ENCODE measurements at regions not wholly inside any gene's neighbourhood (a gene's known extent, or its start where the extent isn't known, plus 50 kb on each side); places are given as distances from the start of the nearest gene placed in this dataset.
A peak's percentile ranks its signal among the peaks of the same experiment; 100 is the strongest.

DNA sequence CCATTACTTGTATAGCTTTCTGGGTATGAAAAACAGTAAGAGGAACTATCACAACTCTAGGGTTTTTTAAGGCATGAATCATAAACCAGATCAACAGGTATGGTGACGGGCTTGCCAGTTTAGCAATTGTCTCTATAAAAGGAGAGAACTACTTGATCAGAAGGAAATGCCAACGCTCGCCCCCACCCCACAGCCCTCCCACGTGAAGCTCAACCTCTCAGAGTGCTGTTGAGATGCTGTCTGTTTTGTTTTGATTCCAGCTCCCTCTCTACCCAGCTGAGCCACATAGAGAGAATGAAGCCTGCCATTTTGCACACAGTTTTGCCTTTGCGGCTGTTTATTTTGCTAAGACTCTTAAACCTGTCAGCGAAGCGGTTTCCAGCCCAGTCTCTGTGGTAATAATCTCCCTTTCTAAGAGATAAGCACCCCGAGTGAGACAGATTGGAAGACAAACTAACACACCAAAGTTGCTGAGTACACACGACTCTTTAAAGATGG is 257.9 kb upstream of the ANKRD55 start:
- no peak for DNase-seq
- Histone ChIP-seq H3K4me3 (no peak overlapping the region), H3K9me3 (no peaks in the 10 kb centered on the region), H3K27ac (no peak overlapping the region), H3K4me1 (no peaks in the 10 kb centered on the region), H3K27me3 (no peaks in the 10 kb centered on the region), H3K36me3 (no peaks in the 10 kb centered on the region)
- 56% methylated on average over 9 of the region's 9 CpGs for WGBS (ENCODE audit: insufficient coverage, low coverage, low lambda C conversion rate, missing lambda C conversion rate)
- TF ChIP-seq POLR2A (IDR thresholded peaks at IDR 0.05) = no peak
- TF ChIP-seq, protein P1, sequence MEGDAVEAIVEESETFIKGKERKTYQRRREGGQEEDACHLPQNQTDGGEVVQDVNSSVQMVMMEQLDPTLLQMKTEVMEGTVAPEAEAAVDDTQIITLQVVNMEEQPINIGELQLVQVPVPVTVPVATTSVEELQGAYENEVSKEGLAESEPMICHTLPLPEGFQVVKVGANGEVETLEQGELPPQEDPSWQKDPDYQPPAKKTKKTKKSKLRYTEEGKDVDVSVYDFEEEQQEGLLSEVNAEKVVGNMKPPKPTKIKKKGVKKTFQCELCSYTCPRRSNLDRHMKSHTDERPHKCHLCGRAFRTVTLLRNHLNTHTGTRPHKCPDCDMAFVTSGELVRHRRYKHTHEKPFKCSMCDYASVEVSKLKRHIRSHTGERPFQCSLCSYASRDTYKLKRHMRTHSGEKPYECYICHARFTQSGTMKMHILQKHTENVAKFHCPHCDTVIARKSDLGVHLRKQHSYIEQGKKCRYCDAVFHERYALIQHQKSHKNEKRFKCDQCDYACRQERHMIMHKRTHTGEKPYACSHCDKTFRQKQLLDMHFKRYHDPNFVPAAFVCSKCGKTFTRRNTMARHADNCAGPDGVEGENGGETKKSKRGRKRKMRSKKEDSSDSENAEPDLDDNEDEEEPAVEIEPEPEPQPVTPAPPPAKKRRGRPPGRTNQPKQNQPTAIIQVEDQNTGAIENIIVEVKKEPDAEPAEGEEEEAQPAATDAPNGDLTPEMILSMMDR (IDR thresholded peaks at IDR 0.05) = no peak
- intact Hi-C loops (cut with DNase I) = no loop called here
- ATAC-seq = no peak

DNA sequence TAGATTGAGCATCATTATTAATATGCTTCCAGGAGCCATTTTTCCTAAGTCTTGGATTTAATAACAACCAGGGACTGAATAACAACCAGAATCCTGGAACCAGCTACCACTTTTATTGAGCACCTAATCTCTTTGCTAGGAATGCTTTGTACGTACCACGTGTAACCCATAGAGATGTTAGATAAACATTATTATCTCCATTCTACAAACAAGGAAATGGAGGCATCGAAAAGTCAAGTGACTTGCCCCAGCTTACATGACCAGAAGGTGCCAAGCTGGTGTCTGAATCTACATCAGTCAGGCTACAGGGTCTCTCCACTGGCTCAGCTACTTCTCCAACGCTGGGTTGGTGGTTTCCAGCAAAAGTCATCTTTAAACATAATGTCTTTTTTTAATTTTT is 256.1 kb upstream of the ANKRD55 start:
- TF ChIP-seq, protein P1 (IDR thresholded peaks at IDR 0.05) = no peak
- TF ChIP-seq POLR2A (IDR thresholded peaks at IDR 0.05) = no peak
- Histone ChIP-seq H3K27ac (no peak overlapping the region), H3K36me3 (no peaks in the 10 kb centered on the region), H3K9me3 (no peaks in the 10 kb centered on the region), H3K4me1 (no peaks in the 10 kb centered on the region), H3K4me3 (no peak overlapping the region), H3K27me3 (no peaks in the 10 kb centered on the region)
- ATAC-seq = peak in 1 of 4 donors; percentile 41
- intact Hi-C loops (cut with DNase I) = no loop called here
- DNase-seq = no peak
- WGBS (ENCODE audit: insufficient coverage, low coverage, low lambda C conversion rate, missing lambda C conversion rate) = 32% methylated on average over 4 of the region's 4 CpGs

DNA sequence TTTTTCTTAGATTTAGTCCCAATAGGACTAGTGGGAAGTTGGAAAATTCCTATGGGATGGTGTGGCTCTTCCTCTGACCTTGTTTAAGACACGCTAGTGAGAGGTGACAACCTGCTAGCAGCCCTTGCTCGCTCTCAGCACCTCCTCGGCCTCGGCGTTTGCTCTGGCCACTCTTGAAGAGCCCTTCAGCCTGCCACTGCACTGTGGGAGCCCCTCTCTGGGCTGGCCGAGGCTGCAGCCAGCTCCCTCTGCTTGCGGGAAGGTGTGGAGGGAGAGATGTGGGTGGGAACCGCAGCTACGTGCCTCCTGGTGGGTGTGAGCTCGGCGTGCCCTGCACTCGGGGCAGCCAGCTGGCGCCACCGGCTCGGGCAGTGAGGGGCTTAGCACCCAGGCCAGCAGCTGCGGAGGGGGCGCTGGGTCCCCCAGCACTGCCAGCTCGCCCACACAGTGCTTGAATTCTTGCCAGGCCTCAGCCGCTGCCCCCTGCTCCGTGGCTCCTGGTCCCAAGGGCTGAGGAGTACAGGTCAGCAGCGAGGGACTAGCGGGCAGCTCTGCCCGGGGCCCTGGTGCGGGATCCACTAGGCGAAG is 254.5 kb upstream of the ANKRD55 start:
- TF ChIP-seq, protein P1 (IDR thresholded peaks at IDR 0.05) = no peak
- no peak for TF ChIP-seq POLR2A (IDR thresholded peaks at IDR 0.05)
- no peaks in the 10 kb centered on the region for H3K36me3 ChIP-seq
- no peaks in the 10 kb centered on the region for H3K9me3 ChIP-seq
- H3K4me1 ChIP-seq = no peaks in the 10 kb centered on the region
- DNase-seq = no peak
- H3K27me3 ChIP-seq = no peaks in the 10 kb centered on the region
- 100% methylated on average over 1 of the region's 25 CpGs for WGBS (ENCODE audit: insufficient coverage, low coverage, low lambda C conversion rate, missing lambda C conversion rate)
- no peak overlapping the region for H3K4me3 ChIP-seq
- ATAC-seq = no peak
- intact Hi-C loops (cut with DNase I) = no loop called here
- H3K27ac ChIP-seq = no peak overlapping the region

DNA sequence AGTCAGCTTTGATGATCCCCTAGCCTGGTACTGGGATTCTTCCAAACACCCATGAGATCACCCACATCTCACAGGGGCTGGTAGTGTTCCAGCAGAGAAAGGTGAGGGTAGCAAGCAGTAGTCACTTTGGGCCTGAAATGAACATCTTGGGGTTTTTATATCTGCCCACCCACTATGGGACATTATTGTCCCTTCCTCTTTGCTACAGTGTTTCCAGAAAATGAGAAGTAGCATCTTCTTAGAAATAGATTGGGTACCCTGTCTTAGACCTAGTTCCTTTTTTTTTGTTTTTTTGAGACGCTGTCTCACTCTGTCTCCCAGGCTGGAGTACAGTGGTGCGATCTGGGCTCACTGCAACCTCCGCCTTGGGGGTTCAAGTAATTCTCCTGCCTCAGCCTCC is 249.2 kb upstream of the ANKRD55 start:
- no peak overlapping the region for H3K4me3 ChIP-seq
- peaks cover 0 to 13% (median 0%) of the 10 kb centered on the region in 4 donors for H3K4me1 ChIP-seq
- no peaks in the 10 kb centered on the region for H3K27me3 ChIP-seq
- H3K27ac ChIP-seq = peak overlapping the region in 1 of 3 donors; percentile 82
- ATAC-seq (peak; percentile 10 to 39 (median 24)), DNase-seq (no peak)
- H3K36me3 ChIP-seq = no peaks in the 10 kb centered on the region
- H3K9me3 ChIP-seq = no peaks in the 10 kb centered on the region
- intact Hi-C loops (cut with DNase I) = no loop called here
- TF ChIP-seq, protein P1 (IDR thresholded peaks at IDR 0.05) = no peak
- TF ChIP-seq POLR2A (IDR thresholded peaks at IDR 0.05) = no peak
- 83% methylated on average over 3 of the region's 3 CpGs for WGBS (ENCODE audit: insufficient coverage, low coverage, low lambda C conversion rate, missing lambda C conversion rate)

Measured in right lobe of liver (tissue), 6 donors.